Endodermal cell (in vitro differentiated cells): ENCODE measurements at regions not wholly inside any gene's neighbourhood (a gene's known extent, or its start where the extent isn't known, plus 50 kb on each side); places are given as distances from the start of the nearest gene placed in this dataset.

Experiments used
- DNase-seq: peaks from one replicate; pipeline ENCODE4 v3.0.0-alpha.2; 2017
- H3K27ac ChIP-seq: 2 replicates; pipeline ENCODE4 v1.5.1; 2013; ENCODE audit warnings: mild to moderate bottlenecking, low read depth, low read length, moderate library complexity
- H3K27me3 ChIP-seq: 2 replicates; pipeline ENCODE4 v1.6.1; 2013; ENCODE audit warnings: mild to moderate bottlenecking, low read length, moderate library complexity; ENCODE audit not compliant: insufficient read depth, control insufficient read depth, poor library complexity, severe bottlenecking
- H3K36me3 ChIP-seq: 2 replicates; pipeline ENCODE4 v1.7.0; 2013; ENCODE audit warnings: mild to moderate bottlenecking, low read length, moderate library complexity; ENCODE audit not compliant: control insufficient read depth, insufficient read depth
- H3K4me1 ChIP-seq: one replicate; pipeline ENCODE4 v1.7.0; 2013; ENCODE audit warnings: low read length; ENCODE audit not compliant: control insufficient read depth, insufficient read depth
- H3K4me3 ChIP-seq: 2 replicates; pipeline ENCODE4 v1.5.1; 2013; ENCODE audit warnings: mild to moderate bottlenecking, low read length, moderate library complexity
- H3K9ac ChIP-seq: 2 replicates; pipeline ENCODE4 v1.6.1; 2013; ENCODE audit warnings: mild to moderate bottlenecking, low read length, moderate library complexity; ENCODE audit not compliant: poor library complexity, severe bottlenecking; ENCODE audit errors: extremely low read depth
- H3K9me3 ChIP-seq: 2 replicates; pipeline ENCODE4 v1.6.1; 2013; ENCODE audit warnings: mild to moderate bottlenecking, low read length, moderate library complexity; ENCODE audit not compliant: control insufficient read depth
- H3K27ac Mint-ChIP-seq: 2 replicates; pipeline ENCODE4 v1.8.0; 2020; ENCODE audit warnings: mixed read lengths
- H3K27me3 Mint-ChIP-seq: 2 replicates; pipeline ENCODE4 v1.8.0; 2021; ENCODE audit warnings: mild to moderate bottlenecking, mixed read lengths; ENCODE audit not compliant: insufficient read depth
- H3K36me3 Mint-ChIP-seq: 2 replicates; pipeline ENCODE4 v1.8.0; 2020; ENCODE audit warnings: low read depth, mixed read lengths
- H3K4me1 Mint-ChIP-seq: 2 replicates; pipeline ENCODE4 v1.8.0; 2020; ENCODE audit warnings: mixed read lengths
- H3K4me3 Mint-ChIP-seq: 2 replicates; pipeline ENCODE4 v1.8.0; 2020; ENCODE audit warnings: mild to moderate bottlenecking, moderate library complexity, mixed read lengths
- H3K9me3 Mint-ChIP-seq: 2 replicates; pipeline ENCODE4 v1.8.0; 2020; ENCODE audit warnings: mild to moderate bottlenecking, mixed read lengths
- CTCF ChIP-seq: fragments of 200-600 bp; sonication (generic); conservative IDR thresholded peaks from 2 replicates; pipeline ENCODE4 v1.5.0; 2021; ENCODE audit warnings: antibody characterized with exemption, mild to moderate bottlenecking
- WGBS, 2 experiments: methylation state at CpG; one replicate each; pipeline versions ENCODE4 v1.1.5 to v1.1.7; 2013; ENCODE audit warnings: missing lambda C conversion rate in 2 of 2, mixed read lengths in 1 of 2; ENCODE audit not compliant: insufficient coverage in 1 of 2, insufficient read length in 1 of 2; 5-methylcytosine and 5-hydroxymethylcytosine counted together

GRCh38 chr1:116185161-116185701 lies 74.0 kb downstream of the MAB21L3 start:
- no peaks in the 10 kb centered on the region for H3K36me3 Mint-ChIP-seq
- Histone ChIP-seq H3K9ac (no peak overlapping the region), H3K27ac (no peak overlapping the region), H3K27me3 (no peaks in the 10 kb centered on the region), H3K9me3 (no peaks in the 10 kb centered on the region), H3K4me3 (no peak overlapping the region), H3K36me3 (no peaks in the 10 kb centered on the region), H3K4me1 (no peaks in the 10 kb centered on the region)
- H3K4me1 Mint-ChIP-seq, result no peaks in the 10 kb centered on the region
- H3K4me3 Mint-ChIP-seq, result no peak overlapping the region
- WGBS, 2 experiments, result 95 to 96% methylated on average over 5 of the region's 5 CpGs
- TF ChIP-seq CTCF, result no peak
- no peaks in the 10 kb centered on the region for H3K9me3 Mint-ChIP-seq
- no peak overlapping the region for H3K27ac Mint-ChIP-seq
- no peak for DNase-seq
- peaks cover 17% of the 10 kb centered on the region for H3K27me3 Mint-ChIP-seq

- no CpG with 5 or more reads among the region's 3 CpGs for WGBS, 2 experiments
- DNase-seq, result no peak
- no peaks in the 10 kb centered on the region for H3K4me1 ChIP-seq
- no peak overlapping the region for H3K4me3 ChIP-seq
- H3K36me3 ChIP-seq, result no peaks in the 10 kb centered on the region
- Mint-ChIP-seq H3K36me3 (no peaks in the 10 kb centered on the region), H3K4me3 (no peak overlapping the region), H3K27ac (no peak overlapping the region), H3K9me3 (no peaks in the 10 kb centered on the region), H3K27me3 (peaks cover 12% of the 10 kb centered on the region), H3K4me1 (no peaks in the 10 kb centered on the region)
- H3K27me3 ChIP-seq, result no peaks in the 10 kb centered on the region
- H3K9me3 ChIP-seq, result no peaks in the 10 kb centered on the region
- TF ChIP-seq CTCF, result no peak
- H3K27ac ChIP-seq, result no peak overlapping the region
- H3K9ac ChIP-seq, result no peak overlapping the region
Observed at GRCh38 chr1:116189481-116189880, 78.3 kb downstream of the MAB21L3 start.

GRCh38 chr1:116191294-116191693 lies 80.1 kb downstream of the MAB21L3 start:
- no peaks in the 10 kb centered on the region for H3K9me3 Mint-ChIP-seq
- 83 to 94% methylated on average over 2 of the region's 2 CpGs for whole genome bisulfite sequencing, 2 experiments
- H3K4me3 ChIP-seq, result no peak overlapping the region
- no peak overlapping the region for H3K27ac ChIP-seq
- H3K4me1 Mint-ChIP-seq, result no peaks in the 10 kb centered on the region
- H3K27me3 ChIP-seq, result no peaks in the 10 kb centered on the region
- H3K4me1 ChIP-seq, result no peaks in the 10 kb centered on the region
- TF ChIP-seq CTCF, result no peak
- H3K36me3 Mint-ChIP-seq, result no peaks in the 10 kb centered on the region
- DNase-seq, result no peak
- H3K9me3 ChIP-seq, result no peaks in the 10 kb centered on the region
- H3K36me3 ChIP-seq, result no peaks in the 10 kb centered on the region
- peaks cover 12% of the 10 kb centered on the region for H3K27me3 Mint-ChIP-seq
- no peak overlapping the region for H3K4me3 Mint-ChIP-seq
- no peak overlapping the region for H3K27ac Mint-ChIP-seq
- H3K9ac ChIP-seq, result no peak overlapping the region
